ENCODE measurements at regions not wholly inside any gene's neighbourhood (a gene's known extent, or its start where the extent isn't known, plus 50 kb on each side); places are given as distances from the start of the nearest gene placed in this dataset.

- Histone ChIP-seq H3K27ac (ENCODE audit: insufficient read depth in 1 of 2, low read depth in 1 of 2, low read length in 2 of 2, poor library complexity in 1 of 2, severe bottlenecking in 2 of 2) (no peak overlapping the region), H3K27me3 (replicated peaks in 2 of 5; ENCODE audit: control insufficient read depth in 4 of 5, insufficient read depth in 5 of 5, low read length in 4 of 5) (peaks cover 0 to 1% (median 0%) of the 10 kb centered on the region in 5 experiments), H3K4me1 (ENCODE audit: control extremely low read depth in 1 of 4, control insufficient read depth in 4 of 4, insufficient read depth in 4 of 4, low read length in 3 of 4) (no peaks in the 10 kb centered on the region), H3K36me3 (ENCODE audit: control insufficient read depth in 4 of 4, insufficient read depth in 4 of 4, low read length in 3 of 4) (no peaks in the 10 kb centered on the region), H3K4me3 (ENCODE audit: control insufficient read depth in 1 of 7, extremely low read depth in 1 of 7, insufficient read depth in 4 of 7, low read depth in 2 of 7, low read length in 6 of 7) (no peak overlapping the region), H3K9me3 (ENCODE audit: control extremely low read depth in 1 of 5, control insufficient read depth in 4 of 5, insufficient read depth in 2 of 5, low read depth in 1 of 5, low read length in 4 of 5) (no peaks in the 10 kb centered on the region)
- WGBS (ENCODE audit: insufficient coverage): 33% methylated on average over 1 of the region's 3 CpGs
- ChIA-PET CTCF (no interaction called here), POLR2A (no interaction called here)
- DNase-seq: no peak
These were observed 433.3 kb downstream of the RPS6KC1 start for GRCh38 chr1:213484333-213484732.

DNA sequence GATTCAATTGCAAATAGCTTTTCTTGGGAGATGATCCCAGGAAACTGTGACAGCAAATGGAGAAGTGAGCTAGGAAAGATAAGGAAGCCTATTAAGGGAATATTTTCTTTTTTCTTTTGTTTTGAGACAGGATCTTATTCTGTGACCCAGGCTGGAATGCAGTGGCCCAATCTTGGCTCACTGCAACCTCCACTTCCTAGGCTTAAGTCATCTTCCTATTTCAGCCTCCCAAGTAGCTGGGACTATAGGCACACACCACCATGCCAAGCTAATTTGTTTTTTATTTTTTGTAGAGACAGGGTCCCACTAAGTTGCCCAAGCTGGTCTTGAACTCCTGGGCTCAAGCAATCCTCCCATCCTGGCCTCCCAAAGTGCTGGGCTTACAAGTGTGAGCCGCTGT, 433.7 kb downstream of the RPS6KC1 start:
- H3K27ac ChIP-seq (ENCODE audit: insufficient read depth in 1 of 2, low read depth in 1 of 2, low read length in 2 of 2, poor library complexity in 1 of 2, severe bottlenecking in 2 of 2): no peak overlapping the region
- DNase-seq: no peak
- 100% methylated on average over 1 of the region's 1 CpG for WGBS (ENCODE audit: insufficient coverage)
- ChIA-PET POLR2A (no interaction called here), CTCF (no interaction called here)
- no peaks in the 10 kb centered on the region for H3K4me1 ChIP-seq (ENCODE audit: control extremely low read depth in 1 of 4, control insufficient read depth in 4 of 4, insufficient read depth in 4 of 4, low read length in 3 of 4)
- H3K9me3 ChIP-seq (ENCODE audit: control extremely low read depth in 1 of 5, control insufficient read depth in 4 of 5, insufficient read depth in 2 of 5, low read depth in 1 of 5, low read length in 4 of 5): no peaks in the 10 kb centered on the region
- H3K36me3 ChIP-seq (ENCODE audit: control insufficient read depth in 4 of 4, insufficient read depth in 4 of 4, low read length in 3 of 4): no peaks in the 10 kb centered on the region
- H3K4me3 ChIP-seq (ENCODE audit: control insufficient read depth in 1 of 7, extremely low read depth in 1 of 7, insufficient read depth in 4 of 7, low read depth in 2 of 7, low read length in 6 of 7): no peak overlapping the region
- peaks cover 0 to 1% (median 0%) of the 10 kb centered on the region in 5 experiments for H3K27me3 ChIP-seq (replicated peaks in 2 of 5; ENCODE audit: control insufficient read depth in 4 of 5, insufficient read depth in 5 of 5, low read length in 4 of 5)

- 100% methylated on average over 2 of the region's 3 CpGs for WGBS (ENCODE audit: insufficient coverage)
- POLR2A ChIA-PET: no interaction called here
- no peaks in the 10 kb centered on the region for H3K4me1 ChIP-seq (ENCODE audit: control extremely low read depth in 1 of 4, control insufficient read depth in 4 of 4, insufficient read depth in 4 of 4, low read length in 3 of 4)
- CTCF ChIA-PET: no interaction called here
- peaks cover 0 to 1% (median 0%) of the 10 kb centered on the region in 5 experiments for H3K27me3 ChIP-seq (replicated peaks in 2 of 5; ENCODE audit: control insufficient read depth in 4 of 5, insufficient read depth in 5 of 5, low read length in 4 of 5)
- H3K4me3 ChIP-seq (ENCODE audit: control insufficient read depth in 1 of 7, extremely low read depth in 1 of 7, insufficient read depth in 4 of 7, low read depth in 2 of 7, low read length in 6 of 7): no peak overlapping the region
- DNase-seq: no peak
- H3K27ac ChIP-seq (ENCODE audit: insufficient read depth in 1 of 2, low read depth in 1 of 2, low read length in 2 of 2, poor library complexity in 1 of 2, severe bottlenecking in 2 of 2): no peak overlapping the region
- H3K9me3 ChIP-seq (ENCODE audit: control extremely low read depth in 1 of 5, control insufficient read depth in 4 of 5, insufficient read depth in 2 of 5, low read depth in 1 of 5, low read length in 4 of 5): no peaks in the 10 kb centered on the region
- H3K36me3 ChIP-seq (ENCODE audit: control insufficient read depth in 4 of 4, insufficient read depth in 4 of 4, low read length in 3 of 4): no peaks in the 10 kb centered on the region
These were observed 435.4 kb downstream of the RPS6KC1 start for GRCh38 chr1:213486488-213486887.

DNA sequence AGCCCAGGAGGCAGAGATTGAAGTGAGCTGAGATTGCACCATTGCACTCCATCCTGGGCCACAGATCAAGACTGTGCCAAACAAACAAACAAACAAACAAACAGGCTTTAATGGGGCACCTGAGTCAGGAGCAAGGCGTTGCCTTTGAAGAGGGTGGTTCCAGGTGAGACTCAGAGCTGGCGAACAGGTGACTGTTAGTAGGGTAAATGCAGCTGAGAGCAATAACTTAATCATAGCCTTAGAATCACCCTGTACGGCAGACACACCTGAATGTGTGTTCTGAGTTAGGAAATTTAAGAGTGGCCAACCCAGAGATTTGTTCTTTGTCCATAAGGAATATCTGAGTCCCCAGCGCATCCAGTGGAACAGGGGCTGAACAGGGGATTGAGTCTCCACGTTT, 440.4 kb downstream of the RPS6KC1 start:
- no peak overlapping the region for H3K27ac ChIP-seq (ENCODE audit: insufficient read depth in 1 of 2, low read depth in 1 of 2, low read length in 2 of 2, poor library complexity in 1 of 2, severe bottlenecking in 2 of 2)
- no peaks in the 10 kb centered on the region for H3K36me3 ChIP-seq (ENCODE audit: control insufficient read depth in 4 of 4, insufficient read depth in 4 of 4, low read length in 3 of 4)
- DNase-seq: no peak
- H3K27me3 ChIP-seq (replicated peaks in 2 of 5; ENCODE audit: control insufficient read depth in 4 of 5, insufficient read depth in 5 of 5, low read length in 4 of 5): peaks cover 0 to 1% (median 0%) of the 10 kb centered on the region in 5 experiments
- no peaks in the 10 kb centered on the region for H3K9me3 ChIP-seq (ENCODE audit: control extremely low read depth in 1 of 5, control insufficient read depth in 4 of 5, insufficient read depth in 2 of 5, low read depth in 1 of 5, low read length in 4 of 5)
- WGBS (ENCODE audit: insufficient coverage): 87% methylated on average over 3 of the region's 5 CpGs
- ChIA-PET POLR2A (no interaction called here), CTCF (no interaction called here)
- no peaks in the 10 kb centered on the region for H3K4me1 ChIP-seq (ENCODE audit: control extremely low read depth in 1 of 4, control insufficient read depth in 4 of 4, insufficient read depth in 4 of 4, low read length in 3 of 4)
- no peak overlapping the region for H3K4me3 ChIP-seq (ENCODE audit: control insufficient read depth in 1 of 7, extremely low read depth in 1 of 7, insufficient read depth in 4 of 7, low read depth in 2 of 7, low read length in 6 of 7)

DNA sequence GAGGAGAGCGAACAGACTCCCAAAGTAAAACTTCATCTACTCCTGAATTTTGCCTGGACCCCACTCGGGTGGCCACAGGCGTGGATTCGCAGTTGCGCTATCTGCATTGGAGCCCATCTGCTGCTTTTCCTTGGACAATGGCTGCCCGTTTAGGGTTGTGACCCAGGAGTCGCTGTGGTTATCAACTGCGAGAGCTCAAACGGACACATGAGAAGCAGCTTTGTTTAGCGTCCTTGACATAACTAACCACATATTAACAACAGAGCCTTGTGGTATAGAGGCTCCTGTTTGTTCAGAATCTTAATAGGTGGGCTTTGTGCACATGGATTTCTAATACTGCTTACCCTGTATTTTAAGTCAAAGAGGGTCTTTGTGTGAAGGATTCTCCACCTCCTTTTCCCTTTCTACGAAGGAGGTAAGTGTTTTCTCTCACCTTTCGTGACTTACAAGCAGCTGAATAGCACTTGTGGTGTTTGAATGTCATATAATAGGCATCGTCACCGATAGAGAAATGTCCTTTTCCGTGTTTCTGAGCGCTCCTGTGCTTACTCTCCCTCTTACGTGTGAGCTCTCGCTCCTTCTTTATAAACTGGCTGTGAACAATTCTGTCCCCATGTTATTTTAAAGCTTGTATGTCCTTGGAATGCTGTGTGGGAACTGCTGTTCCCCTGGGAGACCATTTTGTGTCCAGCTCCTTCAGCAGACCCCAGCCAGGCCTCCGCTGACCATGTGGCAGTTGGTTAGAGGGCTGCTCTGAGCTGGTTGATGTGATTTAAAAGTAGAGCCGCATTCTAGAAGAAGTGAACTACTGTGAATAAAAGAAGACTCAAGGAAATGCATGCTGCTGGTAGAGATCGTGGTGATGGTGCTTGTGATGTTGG, 441.4 kb downstream of the RPS6KC1 start:
- DNase-seq: no peak
- Histone ChIP-seq H3K27me3 (replicated peaks in 2 of 5; ENCODE audit: control insufficient read depth in 4 of 5, insufficient read depth in 5 of 5, low read length in 4 of 5) (peaks cover 0 to 1% (median 0%) of the 10 kb centered on the region in 5 experiments), H3K4me3 (ENCODE audit: control insufficient read depth in 1 of 7, extremely low read depth in 1 of 7, insufficient read depth in 4 of 7, low read depth in 2 of 7, low read length in 6 of 7) (no peak overlapping the region), H3K9me3 (ENCODE audit: control extremely low read depth in 1 of 5, control insufficient read depth in 4 of 5, insufficient read depth in 2 of 5, low read depth in 1 of 5, low read length in 4 of 5) (no peaks in the 10 kb centered on the region), H3K4me1 (ENCODE audit: control extremely low read depth in 1 of 4, control insufficient read depth in 4 of 4, insufficient read depth in 4 of 4, low read length in 3 of 4) (no peaks in the 10 kb centered on the region), H3K36me3 (ENCODE audit: control insufficient read depth in 4 of 4, insufficient read depth in 4 of 4, low read length in 3 of 4) (no peaks in the 10 kb centered on the region), H3K27ac (ENCODE audit: insufficient read depth in 1 of 2, low read depth in 1 of 2, low read length in 2 of 2, poor library complexity in 1 of 2, severe bottlenecking in 2 of 2) (no peak overlapping the region)
- WGBS (ENCODE audit: insufficient coverage): 93% methylated on average over 15 of the region's 21 CpGs
- ChIA-PET POLR2A (no interaction called here), CTCF (no interaction called here)

DNA sequence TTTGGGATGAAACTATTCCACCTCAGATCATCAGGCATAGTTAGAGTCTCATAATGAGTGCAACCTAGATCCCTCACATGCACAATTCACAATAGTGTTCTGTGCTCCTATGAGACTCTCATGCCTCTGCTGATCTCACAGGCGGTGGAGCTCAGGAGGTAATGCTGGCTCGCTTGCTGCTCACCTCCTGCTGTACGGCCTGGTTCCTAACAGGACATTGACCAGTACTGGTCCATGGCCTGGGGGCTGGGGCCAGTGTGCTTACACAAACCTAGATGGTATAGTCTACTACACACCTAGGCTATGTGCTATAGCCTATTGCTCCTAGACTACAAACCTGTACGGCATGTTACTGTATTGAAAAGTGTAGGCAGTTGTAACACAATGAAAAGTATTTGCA, 448.4 kb downstream of the RPS6KC1 start:
- WGBS (ENCODE audit: insufficient coverage): 100% methylated on average over 1 of the region's 4 CpGs
- Histone ChIP-seq H3K27ac (ENCODE audit: insufficient read depth in 1 of 2, low read depth in 1 of 2, low read length in 2 of 2, poor library complexity in 1 of 2, severe bottlenecking in 2 of 2) (no peak overlapping the region), H3K27me3 (replicated peaks in 2 of 5; ENCODE audit: control insufficient read depth in 4 of 5, insufficient read depth in 5 of 5, low read length in 4 of 5) (no peaks in the 10 kb centered on the region), H3K4me3 (ENCODE audit: control insufficient read depth in 1 of 7, extremely low read depth in 1 of 7, insufficient read depth in 4 of 7, low read depth in 2 of 7, low read length in 6 of 7) (no peak overlapping the region), H3K36me3 (ENCODE audit: control insufficient read depth in 4 of 4, insufficient read depth in 4 of 4, low read length in 3 of 4) (no peaks in the 10 kb centered on the region), H3K9me3 (ENCODE audit: control extremely low read depth in 1 of 5, control insufficient read depth in 4 of 5, insufficient read depth in 2 of 5, low read depth in 1 of 5, low read length in 4 of 5) (no peaks in the 10 kb centered on the region), H3K4me1 (ENCODE audit: control extremely low read depth in 1 of 4, control insufficient read depth in 4 of 4, insufficient read depth in 4 of 4, low read length in 3 of 4) (no peaks in the 10 kb centered on the region)
- POLR2A ChIA-PET: no interaction called here
- no peak for DNase-seq
- CTCF ChIA-PET: no interaction called here

- WGBS (ENCODE audit: insufficient coverage): 80% methylated on average over 6 of the region's 7 CpGs
- ChIA-PET CTCF (no interaction called here), POLR2A (no interaction called here)
These were observed 456.6 kb downstream of the RPS6KC1 start for GRCh38 chr1:213507472-213508223.

More at GRCh38 chr1:213507472-213508223, 456.6 kb downstream of the RPS6KC1 start:
- DNase-seq: no peak
- Histone ChIP-seq H3K27ac (ENCODE audit: insufficient read depth in 1 of 2, low read depth in 1 of 2, low read length in 2 of 2, poor library complexity in 1 of 2, severe bottlenecking in 2 of 2) (no peak overlapping the region), H3K36me3 (ENCODE audit: control insufficient read depth in 4 of 4, insufficient read depth in 4 of 4, low read length in 3 of 4) (no peaks in the 10 kb centered on the region), H3K4me1 (ENCODE audit: control extremely low read depth in 1 of 4, control insufficient read depth in 4 of 4, insufficient read depth in 4 of 4, low read length in 3 of 4) (no peaks in the 10 kb centered on the region), H3K4me3 (ENCODE audit: control insufficient read depth in 1 of 7, extremely low read depth in 1 of 7, insufficient read depth in 4 of 7, low read depth in 2 of 7, low read length in 6 of 7) (no peak overlapping the region), H3K27me3 (replicated peaks in 2 of 5; ENCODE audit: control insufficient read depth in 4 of 5, insufficient read depth in 5 of 5, low read length in 4 of 5) (no peaks in the 10 kb centered on the region), H3K9me3 (ENCODE audit: control extremely low read depth in 1 of 5, control insufficient read depth in 4 of 5, insufficient read depth in 2 of 5, low read depth in 1 of 5, low read length in 4 of 5) (no peaks in the 10 kb centered on the region)

All from common myeloid progenitor, CD34-positive (primary cell).